ENCODE measurements at regions not wholly inside any gene's neighbourhood (a gene's known extent, or its start where the extent isn't known, plus 50 kb on each side); places are given as distances from the start of the nearest gene placed in this dataset.

- TF ChIP-seq GATA2 (IDR thresholded peaks at IDR 0.05; ENCODE audit: low read depth, low read length) (no peak), GATA3 (IDR thresholded peaks at IDR 0.05; ENCODE audit: low read depth, low read length) (no peak)
These were observed 376.6 kb upstream of the TUSC1 start for GRCh38 chr9:26054600-26055520.
